Uterus (tissue), 3 donors: ENCODE measurements at regions not wholly inside any gene's neighbourhood (a gene's known extent, or its start where the extent isn't known, plus 50 kb on each side); places are given as distances from the start of the nearest gene placed in this dataset.

Source experiments
- DNase-seq, 2 donors: peaks; one replicate each; pipeline ENCODE4 v3.0.0-alpha.2; 2019 to 2020
- H3K27ac ChIP-seq, 2 donors: fragments of 200-600 bp; sonication (generic); 1 replicate in 1 of 2; 2 replicates in 1 of 2; pipeline ENCODE4 v1.5.1; 2016 to 2018
- H3K27me3 ChIP-seq, 2 donors: fragments of 200-600 bp; sonication (generic); one replicate each; pipeline ENCODE4 v1.5.1; 2018 to 2019; ENCODE audit warnings: control low read depth in 1 of 2
- H3K36me3 ChIP-seq, 2 donors: fragments of 200-600 bp; sonication (generic); one replicate each; pipeline ENCODE4 v1.5.1; 2019; ENCODE audit warnings: control low read depth in 1 of 2
- H3K4me1 ChIP-seq, 2 donors: fragments of 200-600 bp; sonication (generic); one replicate each; pipeline ENCODE4 v1.5.1; 2018 to 2019; ENCODE audit warnings: control low read depth in 1 of 2
- H3K4me3 ChIP-seq, 2 donors: fragments of 200-600 bp; sonication (generic); 1 replicate in 1 of 2; 2 replicates in 1 of 2; pipeline ENCODE4 v1.5.1; 2018 to 2019; ENCODE audit warnings: mild to moderate bottlenecking in 1 of 2
- H3K9me3 ChIP-seq, 2 donors: fragments of 200-600 bp; sonication (generic); one replicate each; pipeline ENCODE4 v1.5.1; 2019; ENCODE audit warnings: control low read depth in 1 of 2
- POLR2A ChIP-seq, 2 donors: fragments of 450-650 bp; IDR thresholded peaks; one replicate each; pipeline ENCODE4 v1.6.1; 2016; ENCODE audit warnings: antibody characterized with exemption in 2 of 2, mild to moderate bottlenecking in 1 of 2, moderate library complexity in 1 of 2
- intact Hi-C: fragments of 100-400 bp; cut with DNase I; formaldehyde crosslinking; loops from one replicate; pipeline ENCODE4 v1.15.1; 2023; ENCODE audit warnings: low total_unique reads
- TF ChIP-seq, protein P1 (sequence below), 4 experiments: fragments of 200-600 bp in 2 of 4; fragments of 450-650 bp in 2 of 4; sonication (generic) in 2 of 4; IDR thresholded peaks; one replicate each; pipeline ENCODE4 v1.5.1; 2016 to 2019; ENCODE audit warnings: antibody characterized with exemption in 4 of 4, mild to moderate bottlenecking in 2 of 4, moderate library complexity in 1 of 4
- donor health status: DM: yes; HTN: yes; CAD: no.

DNA sequence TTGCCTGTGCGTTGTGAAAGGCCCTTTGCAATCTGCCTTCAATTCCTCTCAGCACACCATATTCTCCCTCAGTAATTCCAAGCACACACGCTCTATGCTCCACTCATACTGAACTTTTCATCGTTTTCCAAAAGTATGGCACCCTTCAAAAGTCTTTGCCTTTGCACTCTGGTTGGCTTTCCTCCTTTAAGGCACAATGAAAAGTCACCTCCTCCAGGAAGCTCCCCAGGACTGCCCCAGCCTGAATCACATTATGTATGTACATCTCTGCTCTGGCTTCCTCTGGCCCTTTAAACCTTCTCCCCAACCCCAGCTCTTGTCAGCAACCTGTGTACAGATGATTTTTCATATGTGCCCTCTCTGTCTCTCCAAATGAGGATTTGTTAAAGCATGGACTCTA is 250.7 kb downstream of the MAF start:
- no peak for DNase-seq
- intact Hi-C loops, result no loop called here
- Histone ChIP-seq H3K4me1 (no peaks in the 10 kb centered on the region), H3K4me3 (no peak overlapping the region), H3K9me3 (no peaks in the 10 kb centered on the region), H3K27ac (no peak overlapping the region), H3K36me3 (no peaks in the 10 kb centered on the region), H3K27me3 (no peaks in the 10 kb centered on the region)
- TF ChIP-seq, protein P1, sequence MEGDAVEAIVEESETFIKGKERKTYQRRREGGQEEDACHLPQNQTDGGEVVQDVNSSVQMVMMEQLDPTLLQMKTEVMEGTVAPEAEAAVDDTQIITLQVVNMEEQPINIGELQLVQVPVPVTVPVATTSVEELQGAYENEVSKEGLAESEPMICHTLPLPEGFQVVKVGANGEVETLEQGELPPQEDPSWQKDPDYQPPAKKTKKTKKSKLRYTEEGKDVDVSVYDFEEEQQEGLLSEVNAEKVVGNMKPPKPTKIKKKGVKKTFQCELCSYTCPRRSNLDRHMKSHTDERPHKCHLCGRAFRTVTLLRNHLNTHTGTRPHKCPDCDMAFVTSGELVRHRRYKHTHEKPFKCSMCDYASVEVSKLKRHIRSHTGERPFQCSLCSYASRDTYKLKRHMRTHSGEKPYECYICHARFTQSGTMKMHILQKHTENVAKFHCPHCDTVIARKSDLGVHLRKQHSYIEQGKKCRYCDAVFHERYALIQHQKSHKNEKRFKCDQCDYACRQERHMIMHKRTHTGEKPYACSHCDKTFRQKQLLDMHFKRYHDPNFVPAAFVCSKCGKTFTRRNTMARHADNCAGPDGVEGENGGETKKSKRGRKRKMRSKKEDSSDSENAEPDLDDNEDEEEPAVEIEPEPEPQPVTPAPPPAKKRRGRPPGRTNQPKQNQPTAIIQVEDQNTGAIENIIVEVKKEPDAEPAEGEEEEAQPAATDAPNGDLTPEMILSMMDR (IDR thresholded peaks at IDR 0.05), result no peak
- TF ChIP-seq POLR2A (IDR thresholded peaks at IDR 0.05), result no peak

DNA sequence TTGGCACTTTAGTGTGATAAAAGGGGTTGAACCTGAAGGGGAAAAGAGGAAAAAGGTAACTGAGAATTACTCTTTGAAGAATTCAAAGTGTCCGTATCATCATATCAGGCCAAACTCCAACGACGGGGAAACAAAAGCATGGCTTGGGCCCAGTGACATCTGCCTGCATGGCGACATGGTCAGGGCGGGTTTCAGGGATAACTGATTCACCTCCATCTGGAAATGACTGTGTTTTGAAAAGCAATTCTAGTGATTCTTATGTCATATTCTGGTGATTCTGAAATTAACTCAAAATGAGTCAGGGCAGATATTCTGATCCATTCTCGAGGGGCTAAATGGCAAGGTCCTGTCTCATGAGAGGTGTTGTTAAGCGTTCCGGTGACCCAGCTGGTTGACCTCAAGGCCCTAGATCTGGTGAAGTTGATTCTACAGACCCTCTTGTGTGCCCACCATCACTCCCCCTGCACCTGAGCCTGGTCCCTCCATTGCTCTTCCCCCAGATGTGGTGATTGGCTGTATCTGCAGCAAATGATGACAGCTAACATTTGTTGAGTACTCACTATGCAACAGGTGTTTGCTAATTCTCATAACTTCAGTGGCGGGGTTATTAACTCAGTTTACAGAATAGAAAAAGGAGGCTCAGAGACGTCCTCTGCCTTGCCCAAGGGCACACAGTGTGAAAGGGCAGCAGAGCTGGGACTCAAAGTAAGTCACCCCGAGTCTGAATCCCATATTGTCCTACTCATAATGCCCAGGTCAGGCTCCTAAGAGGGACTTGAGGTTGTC is 251.8 kb downstream of the MAF start:
- no peak overlapping the region for H3K27ac ChIP-seq
- no peak for DNase-seq
- intact Hi-C loops, result no loop called here
- H3K27me3 ChIP-seq, result no peaks in the 10 kb centered on the region
- no peaks in the 10 kb centered on the region for H3K9me3 ChIP-seq
- H3K4me3 ChIP-seq, result no peak overlapping the region
- no peaks in the 10 kb centered on the region for H3K36me3 ChIP-seq
- no peak for TF ChIP-seq POLR2A (IDR thresholded peaks at IDR 0.05)
- TF ChIP-seq, protein P1 (IDR thresholded peaks at IDR 0.05), result no peak
- no peaks in the 10 kb centered on the region for H3K4me1 ChIP-seq

DNA sequence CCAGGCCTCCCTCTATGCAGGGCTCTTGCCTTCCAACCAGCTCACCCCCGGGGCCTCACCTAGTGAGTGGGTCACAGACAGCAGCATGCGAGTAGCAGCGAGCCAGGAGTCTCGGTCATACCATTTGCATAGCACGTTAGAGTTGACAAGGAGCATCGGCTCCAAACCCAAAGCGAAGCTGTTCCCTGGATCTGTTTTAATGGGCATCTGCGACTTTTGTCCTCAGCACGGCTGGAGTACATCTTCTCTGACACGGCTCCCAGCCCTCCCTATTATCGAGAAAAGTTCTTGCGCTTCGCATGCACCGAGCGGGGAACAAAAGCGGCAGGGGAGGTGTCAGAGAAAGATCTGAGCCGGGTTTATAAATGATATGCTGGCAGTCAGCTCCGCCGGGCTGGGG is 253.3 kb downstream of the MAF start:
- intact Hi-C loops, result no loop called here
- DNase-seq, result no peak
- H3K4me1 ChIP-seq, result no peaks in the 10 kb centered on the region
- no peak overlapping the region for H3K4me3 ChIP-seq
- no peak for TF ChIP-seq POLR2A (IDR thresholded peaks at IDR 0.05)
- TF ChIP-seq, protein P1 (IDR thresholded peaks at IDR 0.05), result no peak
- H3K36me3 ChIP-seq, result no peaks in the 10 kb centered on the region
- H3K27ac ChIP-seq, result no peak overlapping the region
- no peaks in the 10 kb centered on the region for H3K27me3 ChIP-seq
- H3K9me3 ChIP-seq, result no peaks in the 10 kb centered on the region

DNA sequence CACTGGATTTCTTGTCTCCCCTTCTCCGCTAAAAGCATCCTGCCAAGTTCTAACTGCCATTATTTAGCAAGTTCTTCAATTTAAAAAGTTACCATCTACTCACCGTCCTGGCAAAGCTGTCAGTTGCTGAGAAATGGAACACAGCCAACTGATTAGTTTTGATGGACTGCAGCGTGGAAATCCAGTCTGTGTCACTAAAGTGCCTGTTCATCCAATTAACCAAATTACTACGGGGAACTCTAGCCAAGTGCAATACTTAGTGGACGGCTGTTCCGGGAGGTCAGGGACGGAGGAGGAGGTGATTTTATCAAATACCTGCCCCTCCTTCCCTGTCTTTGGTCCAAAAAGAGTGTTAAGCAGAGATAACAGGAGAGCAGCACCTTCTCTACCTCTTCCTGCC is 260.7 kb downstream of the MAF start:
- no peak for DNase-seq
- H3K4me1 ChIP-seq, result no peaks in the 10 kb centered on the region
- intact Hi-C loops, result no loop called here
- H3K27me3 ChIP-seq, result no peaks in the 10 kb centered on the region
- TF ChIP-seq, protein P1 (IDR thresholded peaks at IDR 0.05), result no peak
- no peak for TF ChIP-seq POLR2A (IDR thresholded peaks at IDR 0.05)
- no peaks in the 10 kb centered on the region for H3K36me3 ChIP-seq
- no peaks in the 10 kb centered on the region for H3K9me3 ChIP-seq
- no peak overlapping the region for H3K4me3 ChIP-seq
- H3K27ac ChIP-seq, result no peak overlapping the region

DNA sequence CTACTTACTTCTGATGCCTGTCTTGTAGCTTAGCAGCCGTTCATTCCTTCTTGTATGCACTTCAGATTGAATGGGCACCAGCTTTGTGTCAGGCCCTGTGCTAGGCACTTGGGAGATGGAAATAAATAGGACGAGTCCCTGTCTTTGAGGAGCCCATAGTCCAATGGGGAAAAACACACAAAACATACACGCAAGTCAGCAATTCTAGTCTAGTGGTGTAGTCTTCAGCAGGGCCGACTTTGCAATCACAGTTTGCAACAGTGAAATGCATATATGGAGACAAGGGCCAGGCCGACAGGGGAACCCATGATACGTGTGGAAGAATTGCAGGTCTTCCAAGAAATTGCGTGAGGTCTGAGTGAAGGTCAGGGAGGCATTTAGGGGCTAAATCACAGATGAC is 262.6 kb downstream of the MAF start:
- TF ChIP-seq POLR2A (IDR thresholded peaks at IDR 0.05), result no peak
- TF ChIP-seq, protein P1 (IDR thresholded peaks at IDR 0.05), result no peak

More for the DNA sequence above, 262.6 kb downstream of the MAF start:
- no peaks in the 10 kb centered on the region for H3K27me3 ChIP-seq
- no peaks in the 10 kb centered on the region for H3K9me3 ChIP-seq
- intact Hi-C loops, result no loop called here
- DNase-seq, result no peak
- no peak overlapping the region for H3K4me3 ChIP-seq
- H3K27ac ChIP-seq, result no peak overlapping the region
- no peaks in the 10 kb centered on the region for H3K36me3 ChIP-seq
- H3K4me1 ChIP-seq, result no peaks in the 10 kb centered on the region
